Glutamatergic neuron (in vitro differentiated cells): ENCODE measurements at regions not wholly inside any gene's neighbourhood (a gene's known extent, or its start where the extent isn't known, plus 50 kb on each side); places are given as distances from the start of the nearest gene placed in this dataset.

Experiments
- DNase-seq: peaks from one replicate; pipeline ENCODE4 v3.0.0; 2022
- H3K27ac Mint-ChIP-seq: one replicate; pipeline ENCODE4 v1.8.0; 2020; ENCODE audit warnings: mild to moderate bottlenecking, mixed read lengths, inconsistent platforms; ENCODE audit not compliant: unreplicated experiment
- H3K27me3 Mint-ChIP-seq: one replicate; pipeline ENCODE4 v1.8.0; 2020; ENCODE audit warnings: mild to moderate bottlenecking, moderate library complexity, mixed read lengths, inconsistent platforms; ENCODE audit not compliant: unreplicated experiment
- H3K36me3 Mint-ChIP-seq: one replicate; pipeline ENCODE4 v1.8.0; 2020; ENCODE audit warnings: mild to moderate bottlenecking, mixed read lengths, inconsistent platforms; ENCODE audit not compliant: unreplicated experiment
- H3K4me1 Mint-ChIP-seq: one replicate; pipeline ENCODE4 v1.8.0; 2020; ENCODE audit warnings: mild to moderate bottlenecking, low read depth, mixed read lengths, inconsistent platforms; ENCODE audit not compliant: unreplicated experiment
- H3K4me3 Mint-ChIP-seq: one replicate; pipeline ENCODE4 v1.8.0; 2020; ENCODE audit warnings: mild to moderate bottlenecking, mixed read lengths, inconsistent platforms; ENCODE audit not compliant: unreplicated experiment
- H3K9me3 Mint-ChIP-seq: one replicate; pipeline ENCODE4 v1.8.0; 2020; ENCODE audit warnings: mild to moderate bottlenecking, moderate library complexity, mixed read lengths, inconsistent platforms; ENCODE audit not compliant: unreplicated experiment
- TF ChIP-seq, protein P1 (sequence below): fragments of 200-600 bp; sonication (generic); IDR thresholded peaks from one replicate; pipeline ENCODE4 v1.5.0; 2021; ENCODE audit not compliant: partially characterized antibody, unreplicated experiment

DNA sequence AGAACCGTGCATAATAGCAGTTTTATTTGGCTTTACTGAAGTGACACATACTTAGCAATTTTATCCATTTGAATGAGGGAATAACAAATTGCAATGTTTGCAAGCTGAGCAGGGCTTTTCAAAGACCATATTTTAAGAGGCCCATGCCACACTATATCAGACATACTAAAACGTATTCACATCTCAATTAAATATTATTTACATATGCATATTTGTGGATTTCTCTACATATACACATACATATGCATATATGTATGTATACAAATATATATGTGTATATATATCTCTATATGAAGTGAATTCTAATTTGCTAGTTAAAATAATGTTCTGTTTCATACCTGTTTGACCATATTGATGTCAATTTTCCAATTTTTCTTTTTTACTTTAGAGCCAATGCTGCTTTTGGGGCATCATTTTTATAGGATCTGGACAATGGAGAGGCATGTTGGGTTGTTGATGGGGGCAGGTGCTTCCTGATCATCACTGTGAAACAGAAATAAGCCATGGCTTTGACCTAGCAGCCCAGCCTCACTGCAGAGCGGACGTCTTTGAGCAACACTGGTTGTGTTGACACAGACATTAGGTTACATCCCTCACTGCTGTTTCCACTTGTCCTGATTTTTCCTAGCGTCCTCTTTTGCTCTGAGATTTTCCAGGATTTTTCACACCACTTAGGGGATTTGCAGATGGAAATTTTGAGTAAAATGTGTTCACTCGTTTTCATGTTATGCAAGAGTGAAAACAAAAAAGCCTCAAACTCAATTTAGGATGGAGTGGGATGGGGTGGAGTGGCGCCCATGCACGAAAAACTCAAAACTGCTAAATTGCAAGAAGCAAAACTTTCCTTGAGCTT is 56.9 kb downstream of the RDH14 start:
- H3K36me3 Mint-ChIP-seq = no peaks in the 10 kb centered on the region
- no peaks in the 10 kb centered on the region for H3K27me3 Mint-ChIP-seq
- no peak overlapping the region for H3K27ac Mint-ChIP-seq
- H3K4me1 Mint-ChIP-seq = no peaks in the 10 kb centered on the region
- TF ChIP-seq, protein P1, sequence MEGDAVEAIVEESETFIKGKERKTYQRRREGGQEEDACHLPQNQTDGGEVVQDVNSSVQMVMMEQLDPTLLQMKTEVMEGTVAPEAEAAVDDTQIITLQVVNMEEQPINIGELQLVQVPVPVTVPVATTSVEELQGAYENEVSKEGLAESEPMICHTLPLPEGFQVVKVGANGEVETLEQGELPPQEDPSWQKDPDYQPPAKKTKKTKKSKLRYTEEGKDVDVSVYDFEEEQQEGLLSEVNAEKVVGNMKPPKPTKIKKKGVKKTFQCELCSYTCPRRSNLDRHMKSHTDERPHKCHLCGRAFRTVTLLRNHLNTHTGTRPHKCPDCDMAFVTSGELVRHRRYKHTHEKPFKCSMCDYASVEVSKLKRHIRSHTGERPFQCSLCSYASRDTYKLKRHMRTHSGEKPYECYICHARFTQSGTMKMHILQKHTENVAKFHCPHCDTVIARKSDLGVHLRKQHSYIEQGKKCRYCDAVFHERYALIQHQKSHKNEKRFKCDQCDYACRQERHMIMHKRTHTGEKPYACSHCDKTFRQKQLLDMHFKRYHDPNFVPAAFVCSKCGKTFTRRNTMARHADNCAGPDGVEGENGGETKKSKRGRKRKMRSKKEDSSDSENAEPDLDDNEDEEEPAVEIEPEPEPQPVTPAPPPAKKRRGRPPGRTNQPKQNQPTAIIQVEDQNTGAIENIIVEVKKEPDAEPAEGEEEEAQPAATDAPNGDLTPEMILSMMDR = no peak
- no peak for DNase-seq
- H3K9me3 Mint-ChIP-seq = no peaks in the 10 kb centered on the region
- no peak overlapping the region for H3K4me3 Mint-ChIP-seq

DNA sequence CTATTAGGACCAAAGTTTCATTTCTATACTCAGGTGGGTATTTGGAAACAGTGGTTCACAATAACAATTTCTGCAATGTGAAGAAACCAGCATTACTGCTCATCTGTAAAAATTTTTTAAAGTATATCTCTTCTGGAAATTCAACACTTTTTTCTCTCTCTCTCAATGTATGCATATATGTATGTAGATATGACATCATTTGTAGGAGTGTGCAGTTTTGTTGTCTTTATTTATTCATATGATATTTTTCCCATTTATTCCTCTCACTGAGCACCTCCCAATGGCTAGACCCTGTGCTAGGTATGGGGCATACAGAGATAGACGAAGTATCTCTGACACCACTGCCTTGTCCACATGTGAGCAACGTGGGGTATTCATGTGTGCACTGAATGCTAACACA is 58.3 kb downstream of the RDH14 start:
- Mint-ChIP-seq H3K4me1 (no peaks in the 10 kb centered on the region), H3K4me3 (no peak overlapping the region), H3K36me3 (no peaks in the 10 kb centered on the region), H3K9me3 (no peaks in the 10 kb centered on the region), H3K27ac (no peak overlapping the region), H3K27me3 (no peaks in the 10 kb centered on the region)
- TF ChIP-seq, protein P1 = no peak
- DNase-seq = no peak

DNA sequence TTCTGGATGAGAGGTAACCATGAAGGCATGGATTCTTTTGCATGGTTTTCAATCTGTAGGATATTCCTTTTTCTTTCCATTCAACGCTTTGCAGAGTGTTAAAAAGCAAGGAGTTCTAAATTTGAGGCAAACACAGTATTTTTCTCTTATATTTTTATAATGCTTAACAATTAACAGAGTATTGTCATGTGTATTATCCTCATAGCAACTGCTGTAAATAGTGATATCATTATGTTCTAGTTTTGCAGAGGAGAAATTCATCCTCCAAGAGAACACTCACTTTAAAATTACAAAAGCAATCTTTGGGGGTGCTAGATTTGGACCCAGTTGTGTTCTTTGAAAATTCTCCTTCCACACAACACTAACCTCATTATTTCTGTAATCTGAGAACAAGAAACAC is 58.7 kb downstream of the RDH14 start:
- no peak for DNase-seq
- H3K9me3 Mint-ChIP-seq = no peaks in the 10 kb centered on the region
- TF ChIP-seq, protein P1 = no peak
- H3K4me1 Mint-ChIP-seq = peaks cover 1% of the 10 kb centered on the region
- H3K4me3 Mint-ChIP-seq = no peak overlapping the region
- H3K27me3 Mint-ChIP-seq = no peaks in the 10 kb centered on the region
- no peak overlapping the region for H3K27ac Mint-ChIP-seq
- no peaks in the 10 kb centered on the region for H3K36me3 Mint-ChIP-seq

DNA sequence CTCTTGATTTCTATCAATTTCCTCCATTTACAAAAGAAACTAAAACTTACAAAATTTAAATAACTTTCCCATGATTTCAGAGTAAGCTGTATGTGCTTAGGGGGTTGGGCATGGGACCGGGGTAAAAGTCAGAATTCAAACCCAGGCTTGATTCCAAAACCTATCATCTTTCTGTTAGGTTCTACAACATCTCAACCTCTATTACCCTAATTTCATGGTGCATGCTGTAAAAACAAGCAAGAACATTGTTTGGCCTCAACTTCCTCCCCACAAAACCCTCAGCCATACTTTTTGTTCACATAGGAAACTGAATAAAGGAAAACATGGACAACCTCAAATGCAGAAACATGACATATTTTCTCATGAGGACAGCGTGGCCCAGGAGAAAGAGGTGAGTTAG is 59.3 kb downstream of the RDH14 start:
- TF ChIP-seq, protein P1 = no peak
- no peaks in the 10 kb centered on the region for H3K36me3 Mint-ChIP-seq

DNA sequence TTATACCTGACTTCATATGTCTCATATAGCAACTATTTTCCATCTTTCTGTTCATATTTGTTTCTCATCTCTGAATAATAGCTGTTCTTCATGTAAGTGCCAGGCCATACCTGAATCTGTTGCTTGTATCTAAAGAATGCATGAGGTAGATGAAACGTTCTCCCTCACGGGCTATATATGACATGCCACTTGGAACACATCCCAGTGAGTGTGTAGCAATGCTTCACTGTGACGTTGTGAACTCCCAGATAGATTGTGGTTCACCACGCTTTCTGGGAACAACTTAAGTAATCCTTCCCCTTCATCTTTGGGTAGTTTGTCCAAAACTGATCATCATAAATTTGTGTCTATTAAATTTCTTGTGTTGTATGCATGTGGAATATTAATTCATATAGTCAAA is 60.1 kb downstream of the RDH14 start:
- no peak overlapping the region for H3K27ac Mint-ChIP-seq
- H3K9me3 Mint-ChIP-seq = peaks cover 2% of the 10 kb centered on the region
- H3K27me3 Mint-ChIP-seq = no peaks in the 10 kb centered on the region
- TF ChIP-seq, protein P1 = no peak
- H3K4me3 Mint-ChIP-seq = no peak overlapping the region
- H3K36me3 Mint-ChIP-seq = no peaks in the 10 kb centered on the region
- peaks cover 6% of the 10 kb centered on the region for H3K4me1 Mint-ChIP-seq
- no peak for DNase-seq

More for the DNA sequence above, 59.3 kb downstream of the RDH14 start:
- no peak for DNase-seq
- Mint-ChIP-seq H3K4me1 (peaks cover 6% of the 10 kb centered on the region), H3K4me3 (no peak overlapping the region), H3K27ac (no peak overlapping the region), H3K27me3 (no peaks in the 10 kb centered on the region), H3K9me3 (peaks cover 2% of the 10 kb centered on the region)
